ENCODE measurements at regions not wholly inside any gene's neighbourhood (a gene's known extent, or its start where the extent isn't known, plus 50 kb on each side); places are given as distances from the start of the nearest gene placed in this dataset.

- Histone ChIP-seq H3K9me3 (ENCODE audit: low read length) (no peaks in the 10 kb centered on the region), H4K20me1 (ENCODE audit: insufficient read depth) (no peaks in the 10 kb centered on the region), H3K9ac (ENCODE audit: low read length) (no peak overlapping the region), H3K36me3 (ENCODE audit: insufficient read depth, low read length) (no peaks in the 10 kb centered on the region), H3K79me2 (replicated peaks; ENCODE audit: insufficient read depth, low read length) (no peaks in the 10 kb centered on the region), H3K27me3 (ENCODE audit: insufficient read depth, low read depth, low read length) (no peaks in the 10 kb centered on the region), H3K9me2 (ENCODE audit: insufficient read depth, low read length) (no peaks in the 10 kb centered on the region), H3K27ac (ENCODE audit: low read length) (no peak overlapping the region), H3F3A (ENCODE audit: insufficient read depth, low read length, poor library complexity, severe bottlenecking) (no peaks in the 10 kb centered on the region), H3K4me3 (ENCODE audit: low read length) (no peak overlapping the region), H3K4me2 (ENCODE audit: low read length) (no peak overlapping the region), H2AFZ (ENCODE audit: low read depth, low read length) (no peak overlapping the region)
- TF ChIP-seq REST (IDR thresholded peaks at IDR 0.05; ENCODE audit: borderline replicate concordance) (no peak), EP300 (conservative IDR thresholded peaks at IDR 0.05; ENCODE audit: poor library complexity, severe bottlenecking) (no peak), EZH2 (IDR thresholded peaks at IDR 0.05; ENCODE audit: borderline replicate concordance, insufficient read depth, low read length, poor library complexity, severe bottlenecking) (no peak), TAF1 (IDR thresholded peaks at IDR 0.05; ENCODE audit: low read depth) (no peak), MXI1 (conservative IDR thresholded peaks at IDR 0.05; ENCODE audit: poor library complexity, severe bottlenecking) (no peak), RAD21 (conservative IDR thresholded peaks at IDR 0.05) (no peak), CTCF (IDR thresholded peaks at IDR 0.05; ENCODE audit: poor library complexity, severe bottlenecking) (no peak), POLR2AphosphoS5 (IDR thresholded peaks at IDR 0.05) (no peak), SMC3 (conservative IDR thresholded peaks at IDR 0.05; ENCODE audit: poor library complexity) (no peak)
Measured at GRCh38 chr7:91537260-91538152, 273.3 kb downstream of the FZD1 start.

GRCh38 chr7:91541641-91542040, 277.4 kb downstream of the FZD1 start:
- Histone ChIP-seq H3K27me3 (ENCODE audit: insufficient read depth, low read depth, low read length) (no peaks in the 10 kb centered on the region), H3K36me3 (ENCODE audit: insufficient read depth, low read length) (no peaks in the 10 kb centered on the region), H3K9me3 (ENCODE audit: low read length) (no peaks in the 10 kb centered on the region), H3K4me3 (ENCODE audit: low read length) (no peak overlapping the region), H3K9me2 (ENCODE audit: insufficient read depth, low read length) (no peaks in the 10 kb centered on the region), H3K27ac (ENCODE audit: low read length) (no peak overlapping the region), H3K4me2 (ENCODE audit: low read length) (no peak overlapping the region), H3F3A (ENCODE audit: insufficient read depth, low read length, poor library complexity, severe bottlenecking) (no peaks in the 10 kb centered on the region), H2AFZ (ENCODE audit: low read depth, low read length) (no peak overlapping the region), H3K79me2 (replicated peaks; ENCODE audit: insufficient read depth, low read length) (no peaks in the 10 kb centered on the region), H3K9ac (ENCODE audit: low read length) (no peak overlapping the region), H4K20me1 (ENCODE audit: insufficient read depth) (no peaks in the 10 kb centered on the region)
- TF ChIP-seq RAD21 (conservative IDR thresholded peaks at IDR 0.05) (no peak), REST (IDR thresholded peaks at IDR 0.05; ENCODE audit: borderline replicate concordance) (no peak), SMC3 (conservative IDR thresholded peaks at IDR 0.05; ENCODE audit: poor library complexity) (no peak), POLR2AphosphoS5 (IDR thresholded peaks at IDR 0.05) (no peak), EZH2 (IDR thresholded peaks at IDR 0.05; ENCODE audit: borderline replicate concordance, insufficient read depth, low read length, poor library complexity, severe bottlenecking) (no peak), CTCF (IDR thresholded peaks at IDR 0.05; ENCODE audit: poor library complexity, severe bottlenecking) (no peak), MXI1 (conservative IDR thresholded peaks at IDR 0.05; ENCODE audit: poor library complexity, severe bottlenecking) (no peak), EP300 (conservative IDR thresholded peaks at IDR 0.05; ENCODE audit: poor library complexity, severe bottlenecking) (no peak), TAF1 (IDR thresholded peaks at IDR 0.05; ENCODE audit: low read depth) (no peak)

Measured in neural cell (in vitro differentiated cells).